OCI-LY1 (cell line): ENCODE measurements at regions not wholly inside any gene's neighbourhood (a gene's known extent, or its start where the extent isn't known, plus 50 kb on each side); places are given as distances from the start of the nearest gene placed in this dataset.

Source experiments
- EZH2 ChIP-seq: fragments of 200-600 bp; sonication (generic), shearing (Covaris generic); IDR thresholded peaks from 2 replicates; pipeline ENCODE4 v1.8.0; 2017; ENCODE audit warnings: borderline replicate concordance, mixed run types, mild to moderate bottlenecking, antibody characterized with exemption, low read length, moderate library complexity, mixed read lengths
- TF ChIP-seq, protein P1 (sequence below): fragments of 200-600 bp; sonication (generic), shearing (Covaris generic); IDR thresholded peaks from 2 replicates; pipeline ENCODE4 v1.5.1; 2017; ENCODE audit warnings: mild to moderate bottlenecking, antibody characterized with exemption, low read length, moderate library complexity, mixed read lengths

DNA sequence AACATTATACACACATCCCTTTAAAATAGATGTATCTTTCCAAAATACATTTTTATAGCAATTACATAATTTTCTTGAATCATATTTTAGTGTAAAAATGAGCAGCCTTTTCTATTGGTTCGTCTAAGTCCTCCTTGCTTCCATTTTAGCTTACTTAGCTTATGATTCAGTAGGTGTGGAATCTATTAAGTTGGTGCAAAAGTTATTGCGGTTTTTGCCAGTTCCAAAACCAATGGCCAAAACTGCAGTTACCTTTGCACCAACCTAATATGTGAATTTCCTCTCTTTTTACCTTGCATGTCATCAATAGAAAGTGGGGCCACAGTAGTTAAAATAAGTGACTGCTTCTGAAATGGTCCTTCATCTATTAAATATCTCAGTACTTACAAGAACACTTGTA, 279.0 kb downstream of the OTUD1 start:
- TF ChIP-seq, protein P1, sequence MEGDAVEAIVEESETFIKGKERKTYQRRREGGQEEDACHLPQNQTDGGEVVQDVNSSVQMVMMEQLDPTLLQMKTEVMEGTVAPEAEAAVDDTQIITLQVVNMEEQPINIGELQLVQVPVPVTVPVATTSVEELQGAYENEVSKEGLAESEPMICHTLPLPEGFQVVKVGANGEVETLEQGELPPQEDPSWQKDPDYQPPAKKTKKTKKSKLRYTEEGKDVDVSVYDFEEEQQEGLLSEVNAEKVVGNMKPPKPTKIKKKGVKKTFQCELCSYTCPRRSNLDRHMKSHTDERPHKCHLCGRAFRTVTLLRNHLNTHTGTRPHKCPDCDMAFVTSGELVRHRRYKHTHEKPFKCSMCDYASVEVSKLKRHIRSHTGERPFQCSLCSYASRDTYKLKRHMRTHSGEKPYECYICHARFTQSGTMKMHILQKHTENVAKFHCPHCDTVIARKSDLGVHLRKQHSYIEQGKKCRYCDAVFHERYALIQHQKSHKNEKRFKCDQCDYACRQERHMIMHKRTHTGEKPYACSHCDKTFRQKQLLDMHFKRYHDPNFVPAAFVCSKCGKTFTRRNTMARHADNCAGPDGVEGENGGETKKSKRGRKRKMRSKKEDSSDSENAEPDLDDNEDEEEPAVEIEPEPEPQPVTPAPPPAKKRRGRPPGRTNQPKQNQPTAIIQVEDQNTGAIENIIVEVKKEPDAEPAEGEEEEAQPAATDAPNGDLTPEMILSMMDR = no peak
- TF ChIP-seq EZH2 = no peak
